Choroid plexus epithelial cell (primary cell): ENCODE measurements at regions not wholly inside any gene's neighbourhood (a gene's known extent, or its start where the extent isn't known, plus 50 kb on each side); places are given as distances from the start of the nearest gene placed in this dataset.

Source experiments
- DNase-seq: peaks from one replicate; pipeline ENCODE4 v3.0.0-alpha.2; 2010; ENCODE audit warnings: low read depth
- H3K4me3 ChIP-seq: 2 replicates; pipeline ENCODE4 v1.5.1; 2011; ENCODE audit warnings: low read depth, mild to moderate bottlenecking, control low read depth, low read length, moderate library complexity
- TF ChIP-seq, protein P1 (sequence below): conservative IDR thresholded peaks from 2 replicates; pipeline ENCODE4 v1.5.1; 2011; ENCODE audit warnings: low read depth, mild to moderate bottlenecking, control low read depth, inconsistent platforms, low read length, moderate library complexity

DNA sequence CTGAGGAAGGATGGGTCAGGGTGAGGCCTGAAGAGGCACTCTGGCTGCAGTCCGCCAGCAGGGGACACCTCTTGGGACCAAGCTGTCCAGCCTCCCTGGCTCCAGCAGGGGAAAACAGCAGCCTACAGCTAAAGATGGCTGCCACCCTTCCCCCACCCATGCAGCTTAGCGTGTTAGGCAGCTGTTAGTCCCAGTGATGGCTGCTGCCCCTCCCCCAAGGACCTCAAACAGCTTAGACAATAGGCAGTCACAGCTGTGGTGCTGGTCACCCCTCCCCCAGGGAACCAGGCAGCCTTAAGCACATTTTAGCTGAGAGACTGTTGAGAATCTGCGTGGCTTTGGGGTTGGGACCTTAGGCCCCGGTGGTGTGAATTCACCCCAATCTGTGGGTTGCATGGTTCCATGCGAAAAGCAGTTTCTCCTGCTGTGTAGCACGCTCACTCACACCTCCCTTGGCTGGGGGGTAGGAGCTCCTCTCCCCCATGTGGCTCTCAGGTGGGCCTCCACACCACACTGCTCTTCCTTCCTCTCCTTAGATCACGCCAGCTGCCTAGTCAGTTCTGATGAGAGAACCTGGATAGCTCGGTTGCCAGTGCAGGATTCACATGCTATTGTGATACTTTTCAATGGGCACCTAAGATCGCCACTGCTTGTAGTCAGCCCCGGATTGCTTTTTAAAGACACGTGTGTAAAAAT is 140.5 kb upstream of the CADPS start:
- H3K4me3 ChIP-seq, result no peak overlapping the region
- no peak for DNase-seq
- TF ChIP-seq, protein P1, sequence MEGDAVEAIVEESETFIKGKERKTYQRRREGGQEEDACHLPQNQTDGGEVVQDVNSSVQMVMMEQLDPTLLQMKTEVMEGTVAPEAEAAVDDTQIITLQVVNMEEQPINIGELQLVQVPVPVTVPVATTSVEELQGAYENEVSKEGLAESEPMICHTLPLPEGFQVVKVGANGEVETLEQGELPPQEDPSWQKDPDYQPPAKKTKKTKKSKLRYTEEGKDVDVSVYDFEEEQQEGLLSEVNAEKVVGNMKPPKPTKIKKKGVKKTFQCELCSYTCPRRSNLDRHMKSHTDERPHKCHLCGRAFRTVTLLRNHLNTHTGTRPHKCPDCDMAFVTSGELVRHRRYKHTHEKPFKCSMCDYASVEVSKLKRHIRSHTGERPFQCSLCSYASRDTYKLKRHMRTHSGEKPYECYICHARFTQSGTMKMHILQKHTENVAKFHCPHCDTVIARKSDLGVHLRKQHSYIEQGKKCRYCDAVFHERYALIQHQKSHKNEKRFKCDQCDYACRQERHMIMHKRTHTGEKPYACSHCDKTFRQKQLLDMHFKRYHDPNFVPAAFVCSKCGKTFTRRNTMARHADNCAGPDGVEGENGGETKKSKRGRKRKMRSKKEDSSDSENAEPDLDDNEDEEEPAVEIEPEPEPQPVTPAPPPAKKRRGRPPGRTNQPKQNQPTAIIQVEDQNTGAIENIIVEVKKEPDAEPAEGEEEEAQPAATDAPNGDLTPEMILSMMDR, result no peak

DNA sequence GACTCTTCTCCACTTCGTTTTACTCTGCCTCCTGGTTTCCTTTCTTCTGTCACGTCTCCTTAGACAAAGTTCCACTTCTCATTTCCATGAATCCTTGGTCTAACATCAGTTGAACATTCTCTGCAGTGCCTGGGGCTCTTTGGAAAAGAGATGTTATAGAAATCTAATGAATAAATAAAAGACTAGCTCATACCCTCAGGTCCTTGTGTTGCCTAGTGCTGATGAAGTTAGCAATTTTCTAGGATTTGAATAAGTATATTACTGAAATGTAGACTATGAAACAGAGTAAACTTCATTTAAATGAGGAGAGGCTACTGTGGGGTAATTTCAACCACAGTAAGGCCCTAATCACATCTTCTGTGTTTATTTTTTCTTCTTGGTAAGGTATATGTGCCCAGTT is 146.9 kb upstream of the CADPS start:
- TF ChIP-seq, protein P1, result no peak
- no peak overlapping the region for H3K4me3 ChIP-seq
- DNase-seq, result no peak

DNA sequence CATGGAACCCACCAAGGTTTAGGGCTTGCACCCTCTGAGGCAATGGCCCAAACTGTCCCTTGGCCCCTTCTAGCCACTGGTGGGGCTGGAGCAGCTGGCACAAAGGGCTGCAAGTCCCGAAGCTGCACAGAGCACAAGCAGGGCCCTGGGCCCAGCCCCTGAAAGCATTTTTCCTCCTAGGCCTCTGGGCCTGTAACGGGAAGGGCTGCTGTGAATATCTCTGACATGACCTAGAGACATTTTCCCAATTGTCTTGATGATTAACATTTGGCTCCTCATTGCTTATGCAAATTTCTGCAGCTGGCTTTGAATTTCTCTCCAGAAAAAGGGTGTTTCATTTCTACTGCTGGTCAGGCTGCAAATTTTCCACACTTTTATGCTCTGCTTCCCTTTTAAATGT is 151.5 kb upstream of the CADPS start:
- no peak overlapping the region for H3K4me3 ChIP-seq
- DNase-seq, result no peak
- TF ChIP-seq, protein P1, result no peak

DNA sequence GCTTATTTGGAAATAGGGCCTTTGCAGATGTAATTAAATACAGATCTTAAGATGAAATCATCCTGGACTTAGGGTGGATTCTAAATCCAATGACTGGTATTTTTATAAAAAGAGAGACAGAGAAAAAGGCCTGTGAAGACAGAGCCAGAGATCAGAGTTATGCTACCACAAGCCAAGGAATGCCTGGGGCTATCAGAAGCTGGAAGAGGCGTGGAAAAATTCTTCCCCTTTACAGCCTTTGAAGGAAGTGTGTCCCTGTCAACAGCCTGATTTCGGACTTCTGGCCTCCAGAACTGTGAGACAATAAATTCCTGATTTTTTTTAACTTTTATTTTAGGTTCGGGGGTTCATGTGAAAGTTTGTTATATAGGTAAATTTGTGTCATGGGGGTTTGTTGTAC is 154.1 kb upstream of the CADPS start:
- no peak overlapping the region for H3K4me3 ChIP-seq
- TF ChIP-seq, protein P1, result no peak
- DNase-seq, result no peak

DNA sequence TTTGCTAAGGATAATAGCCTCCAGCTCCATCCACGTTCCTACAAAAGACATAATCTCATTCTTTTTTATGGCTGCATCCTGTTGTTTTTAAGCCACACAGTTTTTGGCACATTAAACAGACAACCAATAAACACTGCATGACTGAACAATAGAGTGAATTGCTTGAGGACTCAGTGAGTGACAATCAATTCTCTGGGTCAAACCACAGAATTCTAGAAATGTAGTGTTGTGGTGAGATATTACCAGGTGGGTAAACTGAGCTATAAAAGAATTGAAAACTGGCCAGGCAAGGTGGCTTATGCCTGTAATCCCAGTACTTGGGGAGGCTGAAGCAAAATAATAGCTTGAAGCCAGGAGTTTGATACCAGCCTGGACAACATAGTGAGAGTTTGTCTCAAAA is 154.7 kb upstream of the CADPS start:
- H3K4me3 ChIP-seq, result no peak overlapping the region
- TF ChIP-seq, protein P1, result no peak
- no peak for DNase-seq

DNA sequence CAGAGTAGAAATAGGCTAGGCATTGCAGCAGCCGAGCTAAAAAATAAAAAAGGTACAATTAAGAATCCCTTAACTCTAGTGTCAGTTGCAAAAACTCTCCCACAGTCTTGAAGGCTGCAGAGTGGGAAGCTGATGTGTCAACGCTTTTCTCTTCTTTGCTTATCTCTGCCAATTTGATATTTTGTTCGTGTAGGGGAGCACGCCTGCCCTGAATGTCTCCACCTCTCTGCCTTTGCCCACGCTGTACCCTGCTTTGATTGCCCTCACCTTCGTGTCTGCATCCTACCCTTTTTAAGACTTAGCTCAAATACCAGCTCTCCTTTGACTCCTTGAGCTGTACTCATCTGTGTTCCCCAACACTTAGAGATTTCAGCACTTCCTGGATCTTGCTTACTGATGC is 155.4 kb upstream of the CADPS start:
- DNase-seq, result no peak
- TF ChIP-seq, protein P1, result no peak

DNA sequence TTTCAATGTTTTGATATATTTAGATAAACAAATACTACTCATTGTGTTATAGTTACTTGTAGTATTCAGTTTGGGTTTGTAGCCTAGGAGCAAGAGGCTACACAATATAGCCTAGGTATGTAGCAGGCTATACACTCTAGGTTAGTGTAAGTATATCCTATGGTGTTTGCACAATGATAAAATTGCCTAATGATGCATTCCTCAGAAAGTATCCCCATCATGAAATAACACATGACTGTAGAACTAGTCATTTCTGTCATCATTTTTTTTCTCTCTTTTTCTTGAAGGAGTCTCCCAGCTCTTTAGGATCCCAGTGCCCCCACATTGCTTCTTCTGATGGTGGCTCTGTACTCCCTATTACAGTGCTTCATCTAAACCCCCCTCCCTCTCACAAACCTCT is 157.7 kb upstream of the CADPS start:
- no peak for DNase-seq
- TF ChIP-seq, protein P1, result no peak

More for the DNA sequence above, 155.4 kb upstream of the CADPS start:
- no peak overlapping the region for H3K4me3 ChIP-seq

More for the DNA sequence above, 157.7 kb upstream of the CADPS start:
- no peak overlapping the region for H3K4me3 ChIP-seq
